HL-60 (cell line): ENCODE measurements at regions not wholly inside any gene's neighbourhood (a gene's known extent, or its start where the extent isn't known, plus 50 kb on each side); places are given as distances from the start of the nearest gene placed in this dataset.

ENCODE experiments used
- CTCF ChIP-seq: IDR thresholded peaks from one replicate; pipeline ENCODE4 v1.5.1; 2011; ENCODE audit warnings: low read length, control low read depth, inconsistent platforms; ENCODE audit not compliant: insufficient read depth
- POLR2AphosphoS5 ChIP-seq: IDR thresholded peaks from 2 replicates; pipeline ENCODE4 v1.6.1; 2012; ENCODE audit warnings: low read depth

DNA sequence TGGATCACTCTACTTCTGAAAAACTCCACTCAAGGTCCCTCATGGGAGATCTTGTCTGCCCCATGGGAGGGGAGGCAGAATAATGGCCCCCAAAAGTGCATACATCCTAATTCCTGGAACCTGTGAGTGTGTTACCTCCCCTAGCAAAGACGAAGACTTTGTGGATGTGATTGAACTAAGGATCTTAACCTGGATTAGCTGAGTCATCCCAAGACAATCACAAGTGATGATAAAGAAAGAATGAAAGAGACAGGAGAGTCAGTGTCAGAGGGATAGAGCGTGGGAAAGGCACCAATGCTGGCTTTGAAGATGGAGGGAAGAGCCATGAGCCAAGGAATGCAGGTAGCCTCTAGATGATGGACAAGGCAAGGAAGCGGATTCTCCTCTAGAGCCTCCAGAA is 374.7 kb upstream of the DYNLRB2 start:
- no peak for TF ChIP-seq POLR2AphosphoS5
- TF ChIP-seq CTCF: no peak
